Limb (tissue), 2 donors: ENCODE measurements at regions not wholly inside any gene's neighbourhood (a gene's known extent, or its start where the extent isn't known, plus 50 kb on each side); places are given as distances from the start of the nearest gene placed in this dataset.
A peak's percentile ranks its signal among the peaks of the same experiment; 100 is the strongest.

Experiments used
- DNase-seq, 2 donors: peaks; one replicate each; pipeline ENCODE4 v3.0.0-alpha.2; 2016; ENCODE audit errors: extremely low spot score in 2 of 2

- DNase-seq: no peak
Measured at GRCh38 chr2:226057914-226058313, 658.4 kb downstream of the NYAP2 start.

- DNase-seq: no peak
Measured at GRCh38 chr2:226057365-226057764, 657.9 kb downstream of the NYAP2 start.

GRCh38 chr2:226052772-226053416 is 653.4 kb downstream of the NYAP2 start:
- DNase-seq: no peak

GRCh38 chr2:226050822-226051221 is 651.3 kb downstream of the NYAP2 start:
- no peak for DNase-seq

GRCh38 chr2:226048611-226049010 is 649.1 kb downstream of the NYAP2 start:
- DNase-seq: peak in 1 of 2 donors; percentile 73

- no peak for DNase-seq
Measured at GRCh38 chr2:226045080-226045479, 645.6 kb downstream of the NYAP2 start.

- no peak for DNase-seq
Measured at GRCh38 chr2:226040344-226040900, 640.9 kb downstream of the NYAP2 start.

- DNase-seq: no peak
Measured at GRCh38 chr2:226037526-226037925, 638.0 kb downstream of the NYAP2 start.

GRCh38 chr2:226031647-226032501 is 632.4 kb downstream of the NYAP2 start:
- DNase-seq: peak; percentile 70

- DNase-seq: peak; percentile 56 to 86
Measured at GRCh38 chr2:226030788-226031646, 631.5 kb downstream of the NYAP2 start.

- no peak for DNase-seq
Measured at GRCh38 chr2:226030369-226030768, 630.9 kb downstream of the NYAP2 start.

- no peak for DNase-seq
Measured at GRCh38 chr2:226023946-226024345, 624.4 kb downstream of the NYAP2 start.

GRCh38 chr2:226023383-226023782 is 623.9 kb downstream of the NYAP2 start:
- no peak for DNase-seq

GRCh38 chr2:226020956-226021355 is 621.4 kb downstream of the NYAP2 start:
- DNase-seq: no peak

GRCh38 chr2:226020176-226020575 is 620.7 kb downstream of the NYAP2 start:
- no peak for DNase-seq

- DNase-seq: no peak
Measured at GRCh38 chr2:226018641-226019040, 619.1 kb downstream of the NYAP2 start.

GRCh38 chr2:226017537-226017936 is 618.0 kb downstream of the NYAP2 start:
- DNase-seq: no peak

GRCh38 chr2:226017107-226017506 is 617.6 kb downstream of the NYAP2 start:
- DNase-seq: no peak

GRCh38 chr2:226011716-226012450 is 612.4 kb downstream of the NYAP2 start:
- DNase-seq: no peak

GRCh38 chr2:226002438-226002837 is 602.9 kb downstream of the NYAP2 start:
- DNase-seq: no peak

GRCh38 chr2:226001716-226002115 is 602.2 kb downstream of the NYAP2 start:
- no peak for DNase-seq
